Tibial nerve (tissue), 3 donors: ENCODE measurements at regions not wholly inside any gene's neighbourhood (a gene's known extent, or its start where the extent isn't known, plus 50 kb on each side); places are given as distances from the start of the nearest gene placed in this dataset.

Source experiments
- POLR2A ChIP-seq, 2 donors: fragments of 450-650 bp; IDR thresholded peaks; one replicate each; pipeline ENCODE4 v1.6.1; 2017; ENCODE audit warnings: antibody characterized with exemption in 2 of 2, mild to moderate bottlenecking in 2 of 2, moderate library complexity in 2 of 2
- TF ChIP-seq, protein P1 (sequence below), 5 experiments: fragments of 200-600 bp in 3 of 5; fragments of 450-650 bp in 2 of 5; sonication (generic) in 3 of 5; IDR thresholded peaks; one replicate each; pipeline ENCODE4 v1.5.1; 2016 to 2019; ENCODE audit warnings: antibody characterized with exemption in 5 of 5, mild to moderate bottlenecking in 3 of 5, moderate library complexity in 2 of 5

DNA sequence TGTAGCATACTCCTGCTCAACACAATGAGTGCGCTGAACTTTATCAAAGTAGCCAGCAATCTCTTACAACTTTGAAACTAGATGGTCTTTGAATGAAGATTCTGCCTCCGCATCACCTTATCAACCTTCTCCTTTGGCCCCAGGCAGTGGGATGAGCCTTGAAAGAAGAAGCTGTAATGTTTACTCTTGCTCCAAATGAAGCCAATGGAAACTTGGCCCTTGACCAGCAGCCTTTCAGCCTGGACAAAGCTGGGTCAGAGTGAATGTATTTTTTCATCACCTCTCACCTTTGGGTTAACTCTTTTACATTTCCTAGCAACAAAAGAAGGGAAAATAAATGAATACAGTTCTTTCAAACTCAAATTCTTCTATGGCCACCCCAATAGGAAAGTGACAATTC lies 359.1 kb downstream of the KCNA4 start:
- TF ChIP-seq, protein P1, sequence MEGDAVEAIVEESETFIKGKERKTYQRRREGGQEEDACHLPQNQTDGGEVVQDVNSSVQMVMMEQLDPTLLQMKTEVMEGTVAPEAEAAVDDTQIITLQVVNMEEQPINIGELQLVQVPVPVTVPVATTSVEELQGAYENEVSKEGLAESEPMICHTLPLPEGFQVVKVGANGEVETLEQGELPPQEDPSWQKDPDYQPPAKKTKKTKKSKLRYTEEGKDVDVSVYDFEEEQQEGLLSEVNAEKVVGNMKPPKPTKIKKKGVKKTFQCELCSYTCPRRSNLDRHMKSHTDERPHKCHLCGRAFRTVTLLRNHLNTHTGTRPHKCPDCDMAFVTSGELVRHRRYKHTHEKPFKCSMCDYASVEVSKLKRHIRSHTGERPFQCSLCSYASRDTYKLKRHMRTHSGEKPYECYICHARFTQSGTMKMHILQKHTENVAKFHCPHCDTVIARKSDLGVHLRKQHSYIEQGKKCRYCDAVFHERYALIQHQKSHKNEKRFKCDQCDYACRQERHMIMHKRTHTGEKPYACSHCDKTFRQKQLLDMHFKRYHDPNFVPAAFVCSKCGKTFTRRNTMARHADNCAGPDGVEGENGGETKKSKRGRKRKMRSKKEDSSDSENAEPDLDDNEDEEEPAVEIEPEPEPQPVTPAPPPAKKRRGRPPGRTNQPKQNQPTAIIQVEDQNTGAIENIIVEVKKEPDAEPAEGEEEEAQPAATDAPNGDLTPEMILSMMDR (IDR thresholded peaks at IDR 0.05): no peak
- TF ChIP-seq POLR2A (IDR thresholded peaks at IDR 0.05): no peak
